ENCODE measurements at regions not wholly inside any gene's neighbourhood (a gene's known extent, or its start where the extent isn't known, plus 50 kb on each side); places are given as distances from the start of the nearest gene placed in this dataset.

GRCh38 chr19:28027116-28027515 is 1185.8 kb downstream of the UQCRFS1 start:
- H2AFZ ChIP-seq (ENCODE audit: low read length): no peak overlapping the region
- no peaks in the 10 kb centered on the region for H3K27me3 ChIP-seq (ENCODE audit: insufficient read depth, low read length)
- no peaks in the 10 kb centered on the region for H3K36me3 ChIP-seq (ENCODE audit: insufficient read depth, low read length)
- H4K20me1 ChIP-seq (ENCODE audit: insufficient read depth, low read length): no peaks in the 10 kb centered on the region
- H3K4me2 ChIP-seq (ENCODE audit: insufficient read depth, low read length): no peak overlapping the region
- no peaks in the 10 kb centered on the region for H3K79me2 ChIP-seq (ENCODE audit: insufficient read depth, low read length)
- no peak overlapping the region for H3K27ac ChIP-seq (ENCODE audit: low read depth, low read length)
- H3K4me3 ChIP-seq (ENCODE audit: insufficient read depth, low read length): no peak overlapping the region
- TF ChIP-seq, protein P1, sequence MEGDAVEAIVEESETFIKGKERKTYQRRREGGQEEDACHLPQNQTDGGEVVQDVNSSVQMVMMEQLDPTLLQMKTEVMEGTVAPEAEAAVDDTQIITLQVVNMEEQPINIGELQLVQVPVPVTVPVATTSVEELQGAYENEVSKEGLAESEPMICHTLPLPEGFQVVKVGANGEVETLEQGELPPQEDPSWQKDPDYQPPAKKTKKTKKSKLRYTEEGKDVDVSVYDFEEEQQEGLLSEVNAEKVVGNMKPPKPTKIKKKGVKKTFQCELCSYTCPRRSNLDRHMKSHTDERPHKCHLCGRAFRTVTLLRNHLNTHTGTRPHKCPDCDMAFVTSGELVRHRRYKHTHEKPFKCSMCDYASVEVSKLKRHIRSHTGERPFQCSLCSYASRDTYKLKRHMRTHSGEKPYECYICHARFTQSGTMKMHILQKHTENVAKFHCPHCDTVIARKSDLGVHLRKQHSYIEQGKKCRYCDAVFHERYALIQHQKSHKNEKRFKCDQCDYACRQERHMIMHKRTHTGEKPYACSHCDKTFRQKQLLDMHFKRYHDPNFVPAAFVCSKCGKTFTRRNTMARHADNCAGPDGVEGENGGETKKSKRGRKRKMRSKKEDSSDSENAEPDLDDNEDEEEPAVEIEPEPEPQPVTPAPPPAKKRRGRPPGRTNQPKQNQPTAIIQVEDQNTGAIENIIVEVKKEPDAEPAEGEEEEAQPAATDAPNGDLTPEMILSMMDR (IDR thresholded peaks at IDR 0.05; ENCODE audit: extremely low read depth, low read depth, low read length): no peak
- no peak for DNase-seq (ENCODE audit: insufficient read length, low spot score, missing footprints)
- no peaks in the 10 kb centered on the region for H3K4me1 ChIP-seq (ENCODE audit: insufficient read depth, low read length)
- no peaks in the 10 kb centered on the region for H3K9me3 ChIP-seq (ENCODE audit: low read depth, low read length)

- Histone ChIP-seq H3K27ac (ENCODE audit: low read depth, low read length) (no peak overlapping the region), H3K4me3 (ENCODE audit: insufficient read depth, low read length) (no peak overlapping the region), H3K27me3 (ENCODE audit: insufficient read depth, low read length) (no peaks in the 10 kb centered on the region), H3K9me3 (ENCODE audit: low read depth, low read length) (no peaks in the 10 kb centered on the region), H3K79me2 (ENCODE audit: insufficient read depth, low read length) (no peaks in the 10 kb centered on the region), H3K36me3 (ENCODE audit: insufficient read depth, low read length) (no peaks in the 10 kb centered on the region), H3K4me1 (ENCODE audit: insufficient read depth, low read length) (no peaks in the 10 kb centered on the region), H2AFZ (ENCODE audit: low read length) (no peak overlapping the region), H4K20me1 (ENCODE audit: insufficient read depth, low read length) (no peaks in the 10 kb centered on the region), H3K4me2 (ENCODE audit: insufficient read depth, low read length) (no peak overlapping the region)
- DNase-seq (ENCODE audit: insufficient read length, low spot score, missing footprints): no peak
- TF ChIP-seq, protein P1 (IDR thresholded peaks at IDR 0.05; ENCODE audit: extremely low read depth, low read depth, low read length): no peak
These were observed 1186.3 kb downstream of the UQCRFS1 start for GRCh38 chr19:28026636-28027035.

DNA sequence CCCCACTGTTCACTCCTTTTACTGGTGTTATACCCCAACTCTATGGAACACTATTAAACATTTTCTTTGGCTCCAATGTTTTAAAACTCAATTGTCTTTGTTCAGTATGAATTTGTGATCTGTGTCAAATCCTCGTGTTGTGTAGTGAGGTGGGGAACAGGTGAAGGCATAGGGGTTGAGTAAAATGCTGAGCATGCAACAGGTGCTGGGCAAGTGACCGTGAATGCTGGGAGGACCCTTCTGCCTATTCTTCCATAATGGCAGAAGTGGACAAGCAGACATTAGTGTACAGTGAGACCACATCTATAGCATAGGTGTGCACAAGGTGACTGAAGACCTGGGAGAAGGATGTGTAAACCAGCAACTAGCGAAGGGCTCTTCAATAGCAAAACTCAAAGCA is 1188.0 kb downstream of the UQCRFS1 start:
- Histone ChIP-seq H2AFZ (ENCODE audit: low read length) (no peak overlapping the region), H3K9me3 (ENCODE audit: low read depth, low read length) (no peaks in the 10 kb centered on the region), H3K27me3 (ENCODE audit: insufficient read depth, low read length) (no peaks in the 10 kb centered on the region), H3K4me3 (ENCODE audit: insufficient read depth, low read length) (no peak overlapping the region), H3K79me2 (ENCODE audit: insufficient read depth, low read length) (no peaks in the 10 kb centered on the region), H3K4me2 (ENCODE audit: insufficient read depth, low read length) (no peak overlapping the region), H3K36me3 (ENCODE audit: insufficient read depth, low read length) (no peaks in the 10 kb centered on the region), H3K4me1 (ENCODE audit: insufficient read depth, low read length) (no peaks in the 10 kb centered on the region), H3K27ac (ENCODE audit: low read depth, low read length) (no peak overlapping the region), H4K20me1 (ENCODE audit: insufficient read depth, low read length) (no peaks in the 10 kb centered on the region)
- DNase-seq (ENCODE audit: insufficient read length, low spot score, missing footprints): no peak
- TF ChIP-seq, protein P1 (IDR thresholded peaks at IDR 0.05; ENCODE audit: extremely low read depth, low read depth, low read length): no peak

- Histone ChIP-seq H3K79me2 (ENCODE audit: insufficient read depth, low read length) (no peaks in the 10 kb centered on the region), H4K20me1 (ENCODE audit: insufficient read depth, low read length) (no peaks in the 10 kb centered on the region), H3K4me3 (ENCODE audit: insufficient read depth, low read length) (no peak overlapping the region), H3K4me1 (ENCODE audit: insufficient read depth, low read length) (no peaks in the 10 kb centered on the region), H3K27me3 (ENCODE audit: insufficient read depth, low read length) (no peaks in the 10 kb centered on the region), H2AFZ (ENCODE audit: low read length) (no peak overlapping the region), H3K27ac (ENCODE audit: low read depth, low read length) (no peak overlapping the region), H3K9me3 (ENCODE audit: low read depth, low read length) (no peaks in the 10 kb centered on the region), H3K36me3 (ENCODE audit: insufficient read depth, low read length) (no peaks in the 10 kb centered on the region), H3K4me2 (ENCODE audit: insufficient read depth, low read length) (no peak overlapping the region)
- no peak for DNase-seq (ENCODE audit: insufficient read length, low spot score, missing footprints)
- TF ChIP-seq, protein P1 (IDR thresholded peaks at IDR 0.05; ENCODE audit: extremely low read depth, low read depth, low read length): no peak
These were observed 1189.9 kb downstream of the UQCRFS1 start for GRCh38 chr19:28023064-28023463.

Data from osteoblast (primary cell).